Medulla oblongata (tissue), 1 donor: ENCODE measurements at regions not wholly inside any gene's neighbourhood (a gene's known extent, or its start where the extent isn't known, plus 50 kb on each side); places are given as distances from the start of the nearest gene placed in this dataset.

Experiments used
- DNase-seq: peaks from one replicate; pipeline ENCODE4 v3.0.0-alpha.2; 2015; ENCODE audit errors: extremely low spot score

GRCh38 chr4:95672811-95673210 is 124.0 kb upstream of the UNC5C start:
- DNase-seq: no peak

DNA sequence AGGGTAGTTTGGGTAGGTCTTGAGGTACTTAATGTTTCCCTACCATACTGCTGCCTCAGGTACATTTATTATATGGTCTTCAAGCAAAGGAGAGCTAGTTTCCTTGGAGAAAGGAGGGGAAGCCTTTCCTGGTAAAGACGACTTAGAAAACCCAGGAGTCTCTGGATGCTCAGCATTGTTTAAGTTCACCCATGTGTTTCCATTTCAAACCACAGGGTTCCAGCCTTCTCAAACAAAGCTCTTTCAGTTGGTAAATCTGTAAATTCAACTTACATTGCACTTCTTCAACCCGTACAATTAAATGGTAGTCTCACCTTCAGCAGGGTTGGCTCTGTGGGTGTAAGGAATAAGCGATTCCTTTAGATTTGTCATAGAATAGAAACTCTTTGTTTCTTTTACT is 111.9 kb upstream of the UNC5C start:
- DNase-seq: no peak

GRCh38 chr4:95651891-95652290 is 103.1 kb upstream of the UNC5C start:
- DNase-seq: no peak

- DNase-seq: no peak
Measured at GRCh38 chr4:95644417-95644816, 95.6 kb upstream of the UNC5C start.

DNA sequence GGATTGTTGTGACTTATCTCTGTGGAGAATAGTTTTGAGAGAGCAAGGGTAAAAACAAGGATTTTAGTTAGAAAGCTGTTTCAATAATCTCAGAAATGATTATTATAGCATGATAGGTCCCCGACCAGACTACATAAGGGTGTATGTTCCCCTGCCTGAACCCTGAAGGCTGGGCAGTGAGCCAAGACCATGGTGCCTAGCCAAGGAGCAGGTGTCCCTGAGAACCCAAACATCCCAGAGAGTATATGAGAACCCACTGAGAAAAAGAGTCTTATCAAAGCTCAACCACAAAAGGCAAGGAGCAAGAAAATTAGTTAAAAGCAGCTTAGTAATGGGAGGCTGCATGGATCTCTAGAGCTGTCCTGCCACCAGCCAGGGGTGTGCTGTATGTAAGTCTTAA is 94.9 kb upstream of the UNC5C start:
- no peak for DNase-seq

- DNase-seq: no peak
Measured at GRCh38 chr4:95641571-95641970, 92.8 kb upstream of the UNC5C start.

- DNase-seq: peak; percentile 55
Measured at GRCh38 chr4:95640311-95640710, 91.5 kb upstream of the UNC5C start.

GRCh38 chr4:95638920-95639501 is 90.2 kb upstream of the UNC5C start:
- peak; percentile 12 for DNase-seq

DNA sequence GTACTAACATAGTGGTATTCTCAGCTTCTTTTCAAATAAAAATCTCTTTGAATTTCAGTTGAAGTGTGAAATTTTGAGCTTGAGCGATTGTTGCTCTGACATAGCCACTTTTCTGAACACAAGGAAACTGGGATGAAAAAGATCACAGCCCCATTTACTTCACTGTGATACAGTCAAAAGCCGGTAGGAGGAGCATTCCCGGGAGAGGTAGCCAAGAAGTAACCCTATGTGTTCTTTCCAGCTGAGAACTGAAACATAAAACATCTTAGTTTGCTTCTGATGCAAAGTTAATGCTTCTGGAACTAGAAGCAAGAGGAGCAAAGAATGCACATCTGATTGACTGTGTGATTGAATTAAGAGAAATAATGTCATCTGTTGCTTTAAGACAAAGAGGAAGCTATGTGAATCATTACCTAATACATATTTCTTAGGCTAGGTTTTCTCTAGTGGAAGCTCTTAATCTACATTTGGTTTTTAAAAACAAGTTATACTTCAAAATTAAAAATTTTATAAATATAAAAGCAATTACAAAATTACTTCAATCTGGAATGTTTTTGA is 88.3 kb upstream of the UNC5C start:
- peak; percentile 33 for DNase-seq

GRCh38 chr4:95636061-95636460 is 87.3 kb upstream of the UNC5C start:
- no peak for DNase-seq

DNA sequence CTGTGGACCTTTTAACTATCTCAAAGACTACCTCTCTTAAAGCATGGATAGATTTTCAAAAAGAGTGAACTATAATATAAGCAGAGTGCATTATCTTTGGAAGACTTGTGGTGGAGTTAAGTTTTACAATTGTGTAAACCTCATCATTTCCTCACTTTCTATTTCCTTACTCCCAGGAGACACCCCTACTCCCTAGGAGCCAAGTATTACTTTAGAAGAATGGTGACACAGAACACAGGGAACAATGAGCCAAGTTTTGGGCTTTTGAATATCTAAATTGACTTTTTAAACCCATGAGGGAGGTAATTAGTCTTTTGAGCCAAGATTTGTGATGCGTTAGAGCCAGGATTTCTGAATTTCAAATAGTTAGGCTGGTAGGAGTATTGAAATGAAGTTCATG is 78.9 kb upstream of the UNC5C start:
- no peak for DNase-seq

DNA sequence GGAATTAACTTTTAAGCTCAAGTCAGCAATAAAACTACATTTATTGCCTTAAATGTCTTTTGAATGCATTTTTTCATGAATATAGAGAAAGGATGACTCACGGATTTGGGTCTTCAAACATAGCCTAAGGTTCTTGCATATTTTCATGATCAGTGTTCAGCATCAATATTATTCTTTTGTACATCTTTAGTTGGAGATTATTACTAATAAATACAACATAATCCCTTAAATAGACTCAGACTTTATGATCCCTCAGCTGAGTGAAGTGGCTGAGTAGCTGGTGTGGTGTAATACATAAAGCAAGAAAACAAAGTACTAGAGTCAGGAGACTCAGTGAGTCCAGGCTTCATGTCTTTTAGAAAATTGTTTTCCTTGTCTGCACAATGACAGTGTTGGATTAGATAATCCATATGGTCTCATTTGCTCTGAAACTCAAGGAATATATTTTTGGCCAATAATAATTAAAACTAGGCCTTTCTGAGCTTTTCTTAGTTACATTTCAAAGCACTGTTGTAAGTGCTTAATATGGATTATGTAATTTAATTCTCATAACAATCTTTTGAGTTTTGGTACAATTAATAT is 78.3 kb upstream of the UNC5C start:
- no peak for DNase-seq

- DNase-seq: no peak
Measured at GRCh38 chr4:95625020-95625419, 76.2 kb upstream of the UNC5C start.

DNA sequence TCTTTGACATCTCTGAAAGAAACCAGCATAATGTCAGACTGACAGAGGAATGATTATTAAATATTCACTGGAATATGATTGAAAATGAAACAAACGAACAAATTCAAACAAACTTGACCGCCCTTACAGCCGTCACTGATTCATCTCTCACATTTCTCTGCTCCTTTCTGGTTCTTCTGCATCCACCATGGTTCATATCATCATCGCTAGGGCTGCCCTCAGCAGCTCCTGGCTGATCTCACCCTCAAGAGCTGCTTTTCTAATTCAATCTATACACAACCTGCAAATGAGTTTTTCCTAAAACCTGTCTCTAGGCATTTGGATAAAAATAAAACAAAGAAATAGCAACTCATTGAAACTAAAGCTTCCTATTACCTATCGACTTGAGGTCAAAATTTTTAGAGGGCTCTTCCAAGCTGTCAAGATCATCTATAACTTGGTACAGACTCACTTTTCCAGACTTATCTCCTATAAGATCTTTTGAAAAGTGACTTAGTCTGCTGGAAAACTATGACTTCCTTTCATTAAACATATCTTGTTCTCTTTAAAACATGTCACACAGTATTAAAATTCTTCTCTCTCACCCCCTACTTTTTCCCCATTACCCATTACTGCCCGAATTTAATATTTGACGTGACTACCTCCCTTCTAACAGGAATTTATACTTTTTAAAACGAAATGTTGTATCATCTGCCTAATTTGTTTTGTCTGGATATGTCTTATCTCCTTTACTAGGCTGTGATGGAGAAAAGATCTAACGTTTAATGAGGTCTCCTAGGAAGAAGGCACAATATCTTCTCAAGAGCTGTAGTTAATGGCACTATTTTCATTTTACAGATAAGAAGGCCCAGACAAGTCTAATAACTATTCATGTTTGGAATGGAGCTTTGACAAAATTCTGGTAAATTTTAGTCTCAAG is 71.0 kb upstream of the UNC5C start:
- no peak for DNase-seq

DNA sequence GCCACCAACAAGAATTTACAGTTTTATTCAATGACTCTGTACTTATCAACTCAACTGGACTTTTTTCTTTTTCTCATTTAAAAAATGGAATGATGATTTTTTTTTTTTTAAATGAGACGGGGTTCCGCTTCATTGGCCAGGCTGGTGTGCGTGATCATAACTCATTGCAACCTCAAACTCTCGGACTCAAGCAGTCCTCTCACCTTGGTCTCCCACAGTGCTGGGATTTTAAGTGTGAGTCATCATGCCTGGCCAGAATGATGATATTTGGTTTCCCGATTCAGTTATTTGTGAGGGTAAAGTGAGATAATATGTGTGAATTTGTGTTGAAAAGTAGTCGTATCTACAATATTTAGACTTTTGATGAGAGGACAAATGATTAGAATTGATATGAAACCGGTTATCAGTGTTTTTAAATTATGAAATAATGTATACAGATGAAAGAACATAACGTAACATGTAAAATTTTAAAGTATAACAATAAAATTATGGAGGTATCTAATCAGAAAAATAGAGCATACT is 66.0 kb upstream of the UNC5C start:
- DNase-seq: no peak

- DNase-seq: no peak
Measured at GRCh38 chr4:95610061-95610569, 61.3 kb upstream of the UNC5C start.

DNA sequence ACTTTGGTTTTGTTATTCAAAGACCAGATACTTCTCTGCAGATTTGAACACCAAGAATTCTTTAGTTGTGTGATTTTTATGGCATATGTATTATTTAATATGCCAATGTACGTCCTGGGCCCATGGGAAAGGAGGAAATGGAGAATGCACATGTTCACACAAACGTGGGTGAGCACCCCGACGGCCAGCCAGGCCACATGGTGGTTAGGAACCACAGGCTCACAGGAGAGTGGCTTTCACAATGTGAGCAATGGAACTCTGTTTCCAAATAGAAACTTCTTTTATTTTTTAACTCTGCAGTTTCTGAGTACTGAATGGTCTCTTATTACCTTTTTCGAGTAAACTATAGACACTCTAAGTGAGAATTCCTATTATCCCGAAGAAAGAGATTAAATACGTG is 58.0 kb upstream of the UNC5C start:
- DNase-seq: no peak

DNA sequence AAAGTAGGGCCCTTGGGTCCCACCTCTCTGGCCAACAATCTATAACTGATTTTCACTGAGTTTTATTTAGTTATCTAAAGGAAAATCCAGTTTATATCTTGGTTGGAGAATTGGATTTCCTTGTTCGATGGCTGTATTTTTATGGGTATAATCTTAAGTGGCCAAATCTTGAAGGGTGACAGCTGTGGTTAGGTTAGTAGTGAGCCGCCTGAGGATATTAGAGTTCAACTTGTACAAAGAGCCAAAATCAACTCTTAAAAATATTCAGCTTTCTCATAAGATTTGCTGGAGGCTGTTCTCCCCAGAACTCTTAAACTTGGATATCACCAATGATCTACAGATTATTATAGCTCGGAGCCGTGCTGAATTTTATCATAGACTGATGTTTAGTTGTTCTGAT is 54.6 kb upstream of the UNC5C start:
- DNase-seq: no peak

GRCh38 chr4:95602872-95603271 is 54.1 kb upstream of the UNC5C start:
- no peak for DNase-seq

DNA sequence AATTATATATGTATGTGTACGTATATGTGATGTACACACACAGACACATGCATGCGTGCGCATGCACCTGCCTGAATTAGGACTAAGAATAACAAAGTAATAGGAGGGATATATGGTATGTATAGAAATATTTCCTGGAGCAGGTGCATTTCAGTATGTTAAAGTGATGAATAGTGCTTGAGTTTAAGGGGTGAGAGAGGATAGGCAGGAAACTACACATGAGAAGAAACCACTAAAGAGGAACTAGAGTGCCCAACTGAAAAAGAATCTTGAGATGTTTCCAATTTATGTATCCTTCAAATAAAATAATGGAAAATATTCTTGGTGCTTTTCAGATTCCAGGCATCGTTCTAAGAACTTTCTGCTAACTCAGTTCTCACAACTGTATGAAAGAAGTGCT is 52.6 kb upstream of the UNC5C start:
- DNase-seq: no peak

DNA sequence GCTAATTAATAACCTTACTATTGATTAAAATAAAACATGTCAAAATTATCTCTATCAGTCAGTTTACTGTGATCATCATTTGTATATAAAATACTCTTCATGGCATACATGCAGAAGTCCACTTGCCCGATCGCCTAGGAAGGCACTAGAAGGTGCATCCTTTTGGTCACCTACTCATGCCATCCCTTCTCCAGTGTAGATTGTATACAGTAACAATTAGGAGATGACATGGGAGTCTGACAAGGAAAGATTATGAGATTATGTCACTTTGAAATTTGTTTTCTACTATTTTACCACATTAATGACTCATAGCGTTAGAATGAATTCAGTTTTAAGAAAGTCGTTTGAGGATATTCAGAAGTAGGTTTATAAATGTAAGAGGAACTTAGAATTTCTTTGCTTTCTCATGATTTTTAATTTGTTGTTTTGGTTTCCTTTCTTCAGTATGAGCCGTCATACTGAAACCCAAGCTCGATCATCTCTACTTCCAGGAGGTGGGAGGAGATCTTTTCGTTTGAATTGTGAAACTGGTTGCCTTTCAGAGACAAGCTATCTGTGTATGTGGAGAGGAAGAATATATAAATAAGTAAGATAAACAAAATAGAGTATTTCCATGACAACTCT is 51.1 kb upstream of the UNC5C start:
- peak; percentile 12 for DNase-seq
